Fibroblast of lung (primary cell): ENCODE measurements at regions not wholly inside any gene's neighbourhood (a gene's known extent, or its start where the extent isn't known, plus 50 kb on each side); places are given as distances from the start of the nearest gene placed in this dataset.
"Not testable (repeated sequence)": the region's sequence is repeated elsewhere in the genome, so short reads cannot be mapped to it uniquely, and the experiment has no call there.

ENCODE experiments used
- CTCF ChIP-seq, 2 donors: IDR thresholded peaks in 1 of 2; conservative IDR thresholded peaks in 1 of 2; 1 replicate in 1 of 2; 2 replicates in 1 of 2; pipeline ENCODE4 v1.5.1; 2011 to 2012; ENCODE audit warnings: low read length in 2 of 2, control low read depth in 1 of 2, inconsistent platforms in 1 of 2, low read depth in 1 of 2, mild to moderate bottlenecking in 1 of 2
- EZH2 ChIP-seq: IDR thresholded peaks from 2 replicates; pipeline ENCODE4 v1.5.1; 2012; ENCODE audit warnings: low read length, control low read depth, mild to moderate bottlenecking; ENCODE audit errors: missing control alignments

- TF ChIP-seq CTCF (conservative IDR thresholded peaks at IDR 0.05 in 1 of 2, IDR thresholded peaks at IDR 0.05 in 1 of 2; ENCODE audit: low read depth in 1 of 2, low read length in 2 of 2); EZH2: not testable (repeated sequence)
Observed at GRCh38 chr1:119214961-119215360, 74.5 kb upstream of the WARS2 start.
